ENCODE measurements at regions not wholly inside any gene's neighbourhood (a gene's known extent, or its start where the extent isn't known, plus 50 kb on each side); places are given as distances from the start of the nearest gene placed in this dataset.

- no peak for TF ChIP-seq RCOR1 (IDR thresholded peaks at IDR 0.05; ENCODE audit: insufficient replicate concordance, low read length)
These were observed 56.9 kb upstream of the CD2AP start (continued) for GRCh38 chr6:47420394-47421371.

GRCh38 chr6:47423079-47423478 lies 54.5 kb upstream of the CD2AP start:
- CTCF ChIA-PET: no interaction called here
- dilution Hi-C loops (cut with HindIII; ENCODE audit: low sequenced_read_pairs, unreplicated experiment): no loop called here
- no peak overlapping the region for H4K91ac ChIP-seq (ENCODE audit: insufficient read depth, low read depth, low read length)
- no peak overlapping the region for H3K4me3 ChIP-seq (ENCODE audit: insufficient read depth, low read depth, low read length)
- no peak overlapping the region for H3K9ac ChIP-seq (ENCODE audit: low read depth, low read length)
- H3K9me3 ChIP-seq (ENCODE audit: control insufficient read depth, insufficient read depth, low read length): no peaks in the 10 kb centered on the region
- no peak overlapping the region for H2AFZ ChIP-seq (replicated peaks; ENCODE audit: low read length, poor library complexity)
- no TSS peak for BruUV-seq (replicated peaks)
- no peak overlapping the region for H3K4me2 ChIP-seq (ENCODE audit: low read depth, low read length)
- H2BK20ac ChIP-seq (ENCODE audit: low read depth, low read length): no peak overlapping the region
- H3K56ac ChIP-seq (ENCODE audit: extremely low read depth, insufficient read depth, low read length): no peak overlapping the region
- no peaks in the 10 kb centered on the region for H3K79me1 ChIP-seq (ENCODE audit: low read depth in 1 of 2, low read length in 2 of 2)
- peak; percentile 24; the same call in 1 of the 2 replicates for ATAC-seq (ENCODE audit: low read depth)
- no peak overlapping the region for H2AK5ac ChIP-seq (ENCODE audit: low read depth, low read length)
- no peak overlapping the region for H3K14ac ChIP-seq (replicated peaks; ENCODE audit: low read depth, low read length)
- no peaks in the 10 kb centered on the region for H4K20me1 ChIP-seq (ENCODE audit: insufficient read depth, low read length)
- no peak overlapping the region for H2BK120ac ChIP-seq (ENCODE audit: low read depth, low read length)
- POLR2A ChIA-PET (ENCODE audit: unreplicated experiment): no interaction called here
- H3K27ac ChIP-seq (ENCODE audit: insufficient read depth, low read length): no peak overlapping the region
- H3K9me1 ChIP-seq (ENCODE audit: insufficient read depth, low read length): no peaks in the 10 kb centered on the region
- H3K23ac ChIP-seq (ENCODE audit: low read depth, low read length): no peak overlapping the region
- intact Hi-C loops (cut with micrococcal nuclease): no loop called here
- no peak overlapping the region for H2BK5ac ChIP-seq (ENCODE audit: low read depth, low read length, poor library complexity, severe bottlenecking)
- TF ChIP-seq MAFK (IDR thresholded peaks at IDR 0.05; ENCODE audit: low read depth, low read length): no peak
- TF ChIP-seq SMC3 (IDR thresholded peaks at IDR 0.05; ENCODE audit: low read depth, low read length): no peak
- TF ChIP-seq BHLHE40 (IDR thresholded peaks at IDR 0.05; ENCODE audit: low read depth, low read length): no peak
- TF ChIP-seq MXI1 (IDR thresholded peaks at IDR 0.05; ENCODE audit: borderline replicate concordance, low read depth, low read length): no peak
- TF ChIP-seq NFE2L2 (IDR thresholded peaks at IDR 0.05; ENCODE audit: low read depth, low read length): no peak
- TF ChIP-seq CHD1 (IDR thresholded peaks at IDR 0.05; ENCODE audit: low read depth, low read length): no peak
- no peak for TF ChIP-seq RAD21 (IDR thresholded peaks at IDR 0.05; ENCODE audit: low read length)
- no peak for TF ChIP-seq ELK1 (IDR thresholded peaks at IDR 0.05; ENCODE audit: borderline replicate concordance, low read depth, low read length)
- no peak for TF ChIP-seq RCOR1 (IDR thresholded peaks at IDR 0.05; ENCODE audit: insufficient replicate concordance, low read length)
- no peak for TF ChIP-seq CEBPB (IDR thresholded peaks at IDR 0.05; ENCODE audit: low read depth, low read length)
- no peak for TF ChIP-seq RFX5 (IDR thresholded peaks at IDR 0.05; ENCODE audit: low read depth, low read length)
- TF ChIP-seq MAZ (IDR thresholded peaks at IDR 0.05; ENCODE audit: borderline replicate concordance, low read depth, low read length): no peak
- no peak for TF ChIP-seq FOS (IDR thresholded peaks at IDR 0.05; ENCODE audit: low read depth, low read length)
- TF ChIP-seq POLR2A (IDR thresholded peaks at IDR 0.05; ENCODE audit: low read depth, low read length): no peak
- TF ChIP-seq USF2 (IDR thresholded peaks at IDR 0.05; ENCODE audit: low read depth, low read length): no peak
- no peak overlapping the region for H2AK9ac ChIP-seq (replicated peaks; ENCODE audit: low read depth, low read length, poor library complexity)
- H3K27me3 ChIP-seq (ENCODE audit: control insufficient read depth, insufficient read depth, low read length): no peaks in the 10 kb centered on the region
- in situ Hi-C loops (cut with MboI; ENCODE audit: low sequenced_read_pairs): no loop called here
- H4K5ac ChIP-seq (ENCODE audit: low read depth, low read length): no peak overlapping the region
- H3K18ac ChIP-seq (ENCODE audit: low read depth, low read length): no peak overlapping the region
- no peaks in the 10 kb centered on the region for H3K4me1 ChIP-seq (ENCODE audit: control insufficient read depth, insufficient read depth, low read length)
- H4K8ac ChIP-seq (ENCODE audit: low read depth in 2 of 2, low read length in 2 of 2): no peak overlapping the region
- H3K4ac ChIP-seq (ENCODE audit: low read depth, low read length): no peak overlapping the region
- no peak overlapping the region for H2BK15ac ChIP-seq (ENCODE audit: low read depth, low read length)
- no peaks in the 10 kb centered on the region for H3K36me3 ChIP-seq (ENCODE audit: control insufficient read depth, insufficient read depth, low read length)
- DNase-seq: peak; percentile 1

Data from IMR-90 (cell line).